ENCODE measurements at regions not wholly inside any gene's neighbourhood (a gene's known extent, or its start where the extent isn't known, plus 50 kb on each side); places are given as distances from the start of the nearest gene placed in this dataset.

DNA sequence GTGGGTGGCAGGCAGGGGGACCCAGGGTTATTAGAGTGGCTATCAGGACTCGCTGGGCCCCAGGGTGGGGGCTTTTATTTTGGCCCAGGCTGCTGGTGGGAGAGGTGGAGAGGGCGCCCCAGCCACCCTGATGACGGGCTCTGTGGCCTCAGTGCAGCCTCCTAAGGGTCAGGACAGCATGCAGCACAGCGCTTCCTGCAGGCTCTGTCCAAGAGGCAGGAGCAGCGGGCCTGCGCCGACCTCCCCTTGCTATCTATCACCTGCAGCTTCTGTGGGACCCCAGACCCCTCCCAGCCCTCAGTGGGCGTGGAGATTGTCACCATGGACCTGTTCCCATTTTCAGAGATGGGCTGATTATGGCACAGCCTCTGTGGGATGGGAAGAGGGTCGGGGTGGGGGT, 54.3 kb upstream of the PPARA start:
- TF ChIP-seq, protein P1, sequence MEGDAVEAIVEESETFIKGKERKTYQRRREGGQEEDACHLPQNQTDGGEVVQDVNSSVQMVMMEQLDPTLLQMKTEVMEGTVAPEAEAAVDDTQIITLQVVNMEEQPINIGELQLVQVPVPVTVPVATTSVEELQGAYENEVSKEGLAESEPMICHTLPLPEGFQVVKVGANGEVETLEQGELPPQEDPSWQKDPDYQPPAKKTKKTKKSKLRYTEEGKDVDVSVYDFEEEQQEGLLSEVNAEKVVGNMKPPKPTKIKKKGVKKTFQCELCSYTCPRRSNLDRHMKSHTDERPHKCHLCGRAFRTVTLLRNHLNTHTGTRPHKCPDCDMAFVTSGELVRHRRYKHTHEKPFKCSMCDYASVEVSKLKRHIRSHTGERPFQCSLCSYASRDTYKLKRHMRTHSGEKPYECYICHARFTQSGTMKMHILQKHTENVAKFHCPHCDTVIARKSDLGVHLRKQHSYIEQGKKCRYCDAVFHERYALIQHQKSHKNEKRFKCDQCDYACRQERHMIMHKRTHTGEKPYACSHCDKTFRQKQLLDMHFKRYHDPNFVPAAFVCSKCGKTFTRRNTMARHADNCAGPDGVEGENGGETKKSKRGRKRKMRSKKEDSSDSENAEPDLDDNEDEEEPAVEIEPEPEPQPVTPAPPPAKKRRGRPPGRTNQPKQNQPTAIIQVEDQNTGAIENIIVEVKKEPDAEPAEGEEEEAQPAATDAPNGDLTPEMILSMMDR (IDR thresholded peaks at IDR 0.05), result no peak
- no peak for TF ChIP-seq POLR2AphosphoS5 (IDR thresholded peaks at IDR 0.05)

All from stomach (tissue), 4 donors.